ENCODE measurements at regions not wholly inside any gene's neighbourhood (a gene's known extent, or its start where the extent isn't known, plus 50 kb on each side); places are given as distances from the start of the nearest gene placed in this dataset.

DNA sequence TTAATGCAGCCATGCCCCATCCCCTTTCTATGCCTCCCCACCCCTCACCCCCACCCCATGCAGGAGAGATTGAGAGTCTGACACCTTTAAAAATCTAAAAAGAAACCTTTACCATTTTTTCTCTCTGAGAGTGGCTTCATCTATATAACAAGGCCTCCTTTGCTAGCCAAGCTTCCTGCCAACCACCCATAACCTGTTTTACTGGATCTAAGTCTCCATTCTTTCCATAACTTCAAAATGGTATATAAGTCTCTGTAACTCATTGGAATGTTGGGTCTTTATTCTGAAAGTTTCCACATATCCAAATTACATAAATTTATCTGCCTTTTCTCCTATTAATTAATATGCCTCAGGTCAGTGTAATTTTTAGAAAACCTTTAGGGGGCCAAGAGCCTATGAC, 1174.0 kb downstream of the MAT2B start:
- DNase-seq (no peak), ATAC-seq (no peak), FAIRE-seq (no peak)
- no peaks in the 10 kb centered on the region for H3K36me3 ChIP-seq
- H3K27ac ChIP-seq: no peak overlapping the region
- no peaks in the 10 kb centered on the region for H3K9me3 ChIP-seq
- intact Hi-C loops (cut with DNase I): no loop called here
- H3K4me3 ChIP-seq: no peak overlapping the region
- no peaks in the 10 kb centered on the region for H3K4me1 ChIP-seq
- H3K27me3 ChIP-seq: no peaks in the 10 kb centered on the region
- TF ChIP-seq, protein P1, sequence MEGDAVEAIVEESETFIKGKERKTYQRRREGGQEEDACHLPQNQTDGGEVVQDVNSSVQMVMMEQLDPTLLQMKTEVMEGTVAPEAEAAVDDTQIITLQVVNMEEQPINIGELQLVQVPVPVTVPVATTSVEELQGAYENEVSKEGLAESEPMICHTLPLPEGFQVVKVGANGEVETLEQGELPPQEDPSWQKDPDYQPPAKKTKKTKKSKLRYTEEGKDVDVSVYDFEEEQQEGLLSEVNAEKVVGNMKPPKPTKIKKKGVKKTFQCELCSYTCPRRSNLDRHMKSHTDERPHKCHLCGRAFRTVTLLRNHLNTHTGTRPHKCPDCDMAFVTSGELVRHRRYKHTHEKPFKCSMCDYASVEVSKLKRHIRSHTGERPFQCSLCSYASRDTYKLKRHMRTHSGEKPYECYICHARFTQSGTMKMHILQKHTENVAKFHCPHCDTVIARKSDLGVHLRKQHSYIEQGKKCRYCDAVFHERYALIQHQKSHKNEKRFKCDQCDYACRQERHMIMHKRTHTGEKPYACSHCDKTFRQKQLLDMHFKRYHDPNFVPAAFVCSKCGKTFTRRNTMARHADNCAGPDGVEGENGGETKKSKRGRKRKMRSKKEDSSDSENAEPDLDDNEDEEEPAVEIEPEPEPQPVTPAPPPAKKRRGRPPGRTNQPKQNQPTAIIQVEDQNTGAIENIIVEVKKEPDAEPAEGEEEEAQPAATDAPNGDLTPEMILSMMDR (IDR thresholded peaks at IDR 0.05): no peak

DNA sequence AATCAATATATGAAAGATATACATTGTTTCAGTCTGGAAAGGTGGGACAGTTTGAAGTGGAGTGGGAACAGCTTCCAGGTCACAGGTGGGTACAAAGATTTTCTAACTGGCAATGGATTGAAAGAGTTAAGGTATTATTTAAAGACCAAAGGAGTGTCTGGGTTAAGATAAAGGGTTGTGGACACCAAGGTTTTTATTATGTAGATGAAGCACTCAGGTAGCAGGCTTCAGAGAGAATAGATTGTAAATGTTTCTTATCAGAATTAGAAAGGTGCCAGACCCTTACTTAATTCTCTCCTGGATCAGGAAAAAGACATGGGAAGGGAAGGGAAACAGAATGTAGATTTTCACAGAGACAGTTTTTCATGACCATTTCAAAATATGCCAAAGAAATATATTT, 1174.8 kb downstream of the MAT2B start:
- H3K27me3 ChIP-seq: no peaks in the 10 kb centered on the region
- ATAC-seq (no peak), DNase-seq (no peak), FAIRE-seq (no peak)
- intact Hi-C loops (cut with DNase I): no loop called here
- no peaks in the 10 kb centered on the region for H3K9me3 ChIP-seq
- H3K4me3 ChIP-seq: no peak overlapping the region
- H3K4me1 ChIP-seq: no peaks in the 10 kb centered on the region
- H3K27ac ChIP-seq: no peak overlapping the region
- H3K36me3 ChIP-seq: no peaks in the 10 kb centered on the region
- TF ChIP-seq, protein P1 (IDR thresholded peaks at IDR 0.05): no peak

DNA sequence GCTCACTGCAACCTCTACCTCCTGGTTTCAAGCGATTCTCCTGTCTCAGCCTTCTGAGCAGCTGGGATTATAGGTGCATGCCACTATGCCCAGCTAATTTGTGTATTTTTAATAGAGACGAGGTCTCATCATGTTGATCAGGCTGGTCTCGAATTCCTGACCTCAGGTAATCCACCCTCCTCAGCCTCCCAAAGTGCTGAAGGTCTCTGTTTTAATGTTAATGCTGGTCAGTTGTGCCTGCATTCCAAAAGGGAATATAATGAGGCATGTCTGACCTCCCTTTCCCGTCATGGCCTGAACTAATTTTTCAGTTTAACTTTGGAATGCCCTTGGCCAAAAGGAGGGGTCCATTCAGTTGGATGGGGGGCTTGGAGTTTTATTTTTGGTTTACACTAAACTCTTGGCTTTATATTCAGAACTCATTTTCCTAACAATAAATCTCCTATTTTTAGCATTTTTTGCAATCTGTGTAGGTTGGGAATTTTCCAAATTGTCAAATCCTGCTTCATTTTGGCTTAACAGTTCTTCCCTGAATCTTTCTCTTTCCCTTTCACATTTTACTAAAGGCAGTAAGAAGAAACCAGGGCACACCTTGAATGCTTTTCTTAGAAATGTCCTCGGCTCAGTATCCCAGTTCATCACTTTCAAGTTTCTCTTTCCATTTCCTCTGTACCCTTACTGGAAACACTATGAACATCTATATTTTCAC, 1175.5 kb downstream of the MAT2B start:
- FAIRE-seq (no peak), ATAC-seq (no peak), DNase-seq (no peak)
- Histone ChIP-seq H3K4me1 (no peaks in the 10 kb centered on the region), H3K27ac (no peak overlapping the region), H3K9me3 (no peaks in the 10 kb centered on the region), H3K36me3 (no peaks in the 10 kb centered on the region), H3K4me3 (no peak overlapping the region), H3K27me3 (no peaks in the 10 kb centered on the region)
- TF ChIP-seq, protein P1 (IDR thresholded peaks at IDR 0.05): no peak
- intact Hi-C loops (cut with DNase I): no loop called here
- WGBS, 2 donors: 50 to 58% methylated on average over 5 of the region's 5 CpGs

DNA sequence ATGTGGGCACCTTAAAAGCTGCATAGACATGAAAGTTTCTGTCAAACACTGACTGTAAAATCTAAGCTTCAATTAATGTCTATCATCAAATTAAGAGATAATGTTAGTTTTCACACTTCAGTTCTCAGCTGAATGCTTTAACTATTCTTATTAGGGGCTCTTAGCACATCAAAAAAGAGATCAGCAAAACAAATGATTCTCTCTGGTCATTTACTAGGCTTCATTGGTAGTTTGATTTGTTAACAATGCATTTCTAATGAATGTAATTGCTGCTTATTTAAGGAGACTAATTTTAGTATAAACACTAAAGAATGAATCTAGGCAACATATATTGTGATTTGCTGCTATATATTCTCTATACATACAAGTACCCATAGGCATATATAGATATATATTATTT, 1182.0 kb downstream of the MAT2B start:
- Histone ChIP-seq H3K9me3 (no peaks in the 10 kb centered on the region), H3K4me1 (no peaks in the 10 kb centered on the region), H3K27ac (no peak overlapping the region), H3K27me3 (no peaks in the 10 kb centered on the region), H3K4me3 (no peak overlapping the region), H3K36me3 (no peaks in the 10 kb centered on the region)
- ATAC-seq (no peak), FAIRE-seq (no peak), DNase-seq (no peak)
- TF ChIP-seq, protein P1 (IDR thresholded peaks at IDR 0.05): no peak
- intact Hi-C loops (cut with DNase I): no loop called here

DNA sequence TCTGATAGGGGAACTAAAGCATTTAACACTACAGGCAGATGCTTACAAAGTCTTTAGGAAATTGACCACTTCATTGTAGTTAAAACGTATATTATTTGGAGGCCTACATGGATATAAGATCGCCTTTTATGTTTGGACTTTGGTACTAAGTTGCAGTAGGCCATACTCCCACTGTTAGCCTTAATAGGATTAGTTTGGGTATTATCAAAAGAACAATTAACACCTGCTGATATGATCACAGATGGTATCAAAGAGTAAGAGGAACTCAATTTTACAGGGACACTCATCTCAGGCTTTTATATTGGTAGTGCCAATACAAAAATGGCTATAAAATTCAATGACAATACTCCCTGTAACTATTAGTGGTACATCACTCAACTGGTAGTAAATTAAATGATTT, 1183.0 kb downstream of the MAT2B start:
- no peaks in the 10 kb centered on the region for H3K27me3 ChIP-seq
- H3K4me1 ChIP-seq: no peaks in the 10 kb centered on the region
- TF ChIP-seq, protein P1 (IDR thresholded peaks at IDR 0.05): no peak
- ATAC-seq: no peak
- intact Hi-C loops (cut with DNase I): no loop called here
- WGBS, 2 donors: 49 to 56% methylated on average over 2 of the region's 2 CpGs
- no peaks in the 10 kb centered on the region for H3K36me3 ChIP-seq
- no peak overlapping the region for H3K27ac ChIP-seq
- DNase-seq: no peak
- no peaks in the 10 kb centered on the region for H3K9me3 ChIP-seq
- no peak overlapping the region for H3K4me3 ChIP-seq
- no peak for FAIRE-seq

All from pancreas (tissue), 10 donors.